Suppressor macrophage treated with lipopolysaccharide for 1 hour (primary cell): ENCODE measurements at regions not wholly inside any gene's neighbourhood (a gene's known extent, or its start where the extent isn't known, plus 50 kb on each side); places are given as distances from the start of the nearest gene placed in this dataset.

Experiments used
- DNase-seq, 3 donors: peaks; one replicate each; pipeline ENCODE4 v3.0.0-alpha.2; 2020 to 2022

DNA sequence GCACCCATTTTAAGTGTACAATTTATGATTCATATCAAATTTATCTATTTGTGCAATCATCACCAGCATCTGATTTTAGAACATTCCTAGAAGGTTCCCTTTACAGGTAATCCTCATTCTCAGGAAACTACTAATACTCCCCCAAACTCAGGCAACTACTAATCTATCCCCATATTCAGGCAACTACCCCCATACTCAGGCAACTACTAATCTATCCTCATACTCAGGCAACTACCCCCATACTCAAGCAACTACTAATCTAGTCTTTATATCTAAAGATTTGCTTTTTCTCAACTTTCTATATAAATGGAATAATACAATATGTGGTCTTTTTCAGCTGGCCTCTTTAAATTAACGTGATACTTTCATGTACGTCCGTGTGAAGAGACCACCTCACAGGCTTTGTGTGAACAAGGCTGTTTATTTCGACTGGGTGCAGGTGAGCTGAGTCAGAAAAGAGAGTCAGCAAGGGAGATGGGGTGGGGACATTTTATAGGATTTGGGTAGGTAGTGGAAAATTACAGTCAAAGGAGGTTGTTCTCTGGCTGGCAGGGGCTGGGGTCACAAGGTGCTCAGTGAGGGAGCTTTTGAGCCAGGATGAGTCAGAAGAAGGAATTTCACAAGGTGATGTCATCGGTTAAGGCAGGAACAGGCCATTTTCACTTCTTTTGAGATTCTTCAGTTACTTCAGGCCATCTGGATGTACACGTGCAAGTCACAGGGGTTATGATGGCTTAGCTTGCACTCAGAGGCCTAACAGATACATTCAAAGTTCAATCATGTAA lies 1444.5 kb upstream of the CADM2 start:
- DNase-seq = no peak

DNA sequence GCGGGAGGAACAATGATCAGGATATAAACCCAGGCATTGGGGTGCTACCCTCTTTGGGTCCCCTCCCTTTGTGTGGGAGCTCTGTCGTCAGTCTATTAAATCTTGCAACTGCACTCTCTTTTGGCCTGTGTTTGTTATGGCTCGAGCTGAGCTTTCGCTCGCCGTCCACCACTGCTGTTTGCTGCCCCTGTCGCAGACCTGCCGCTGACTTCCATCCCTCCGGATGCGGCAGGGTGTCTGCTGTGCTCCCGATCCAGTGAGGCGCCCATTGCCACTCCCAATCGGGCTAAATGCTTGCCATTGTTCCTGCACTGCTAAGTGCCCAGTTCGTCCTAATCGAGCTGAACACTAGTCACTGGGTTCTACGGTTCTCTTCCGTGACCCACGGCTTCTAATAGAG lies 1443.7 kb upstream of the CADM2 start:
- no peak for DNase-seq

DNA sequence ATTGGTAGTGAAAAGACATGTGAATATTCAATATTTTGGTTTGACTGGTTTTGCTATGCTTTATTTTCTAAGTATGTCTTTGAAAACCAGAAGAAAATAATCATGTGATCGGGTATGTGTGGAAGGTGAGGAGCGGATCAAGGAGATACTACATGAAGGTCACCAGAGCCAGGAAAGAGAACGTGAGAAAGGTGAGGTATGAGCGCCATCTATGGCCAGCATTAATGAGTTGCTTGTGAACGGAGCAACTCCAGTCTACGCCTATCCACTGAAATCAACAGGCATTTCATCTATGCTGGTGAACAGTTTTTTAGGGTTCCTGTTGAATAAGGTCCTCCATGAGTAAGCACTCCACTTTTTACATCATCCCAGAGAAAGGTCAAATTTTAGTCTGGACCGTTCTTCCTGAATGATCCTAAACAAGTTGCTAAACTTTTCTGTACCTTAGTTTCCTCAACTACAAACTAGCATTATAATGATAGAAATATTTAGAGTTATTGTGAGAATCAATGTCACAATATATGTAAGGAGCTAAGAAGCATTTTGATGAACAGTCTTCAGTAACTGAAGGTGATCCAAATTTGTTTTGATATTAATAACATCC lies 1435.2 kb upstream of the CADM2 start:
- peak; percentile 20 to 29 (median 28) for DNase-seq

DNA sequence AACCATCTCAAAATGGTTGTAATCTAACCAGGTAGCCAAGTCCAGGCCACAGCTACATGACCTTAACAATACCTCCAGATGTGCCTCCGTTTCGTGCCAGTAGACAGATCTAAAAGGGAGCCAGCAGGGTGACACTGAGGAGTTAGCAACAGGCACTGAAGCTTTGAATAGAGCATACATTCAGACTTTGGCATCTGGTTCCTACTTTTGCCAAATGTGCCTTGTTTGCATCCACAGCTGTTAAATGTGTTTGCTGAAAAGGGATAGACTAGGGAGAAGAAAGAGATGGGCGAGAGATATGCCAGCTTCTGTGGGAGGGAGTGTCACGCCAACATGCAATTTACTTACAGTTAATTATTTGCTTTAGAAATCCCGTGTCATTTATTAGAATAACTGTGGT lies 1433.9 kb upstream of the CADM2 start:
- DNase-seq = no peak

DNA sequence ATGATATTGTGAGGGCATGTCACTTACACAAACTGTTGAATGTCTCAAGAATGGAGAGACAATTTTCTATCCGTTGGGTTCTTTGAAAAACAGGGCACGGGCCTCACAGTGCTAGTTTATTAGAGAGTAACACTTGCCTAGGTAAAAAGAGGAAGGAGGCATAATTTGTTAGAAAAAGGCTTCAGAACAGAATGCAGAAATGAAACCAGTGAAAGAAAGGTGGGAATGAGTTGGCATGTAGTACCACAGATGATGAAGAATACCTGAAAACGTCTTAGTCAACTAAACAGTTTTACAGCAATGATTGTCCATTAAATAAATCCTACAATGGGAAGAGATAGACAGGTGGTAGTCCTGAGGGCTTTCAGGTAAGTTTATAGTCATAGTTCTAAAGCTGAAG lies 1399.7 kb upstream of the CADM2 start:
- no peak for DNase-seq

DNA sequence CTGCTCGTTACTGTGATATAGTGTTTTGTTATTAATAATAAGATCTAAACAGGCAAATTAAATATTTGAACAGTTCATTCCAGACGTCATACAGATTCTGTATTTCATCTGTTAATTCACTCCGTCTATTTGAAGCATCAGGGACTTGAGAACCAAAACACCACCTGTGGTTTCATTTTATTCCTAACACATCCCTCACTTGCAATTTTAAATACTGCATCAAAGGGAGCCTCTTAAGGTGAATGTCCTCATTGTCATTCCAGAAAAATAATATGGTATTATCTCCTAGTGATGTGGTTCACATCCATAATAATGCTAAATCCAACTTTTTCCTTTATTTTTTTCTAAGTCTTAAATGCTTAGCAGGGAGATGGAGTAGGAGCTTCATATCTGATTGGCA lies 1390.9 kb upstream of the CADM2 start:
- DNase-seq = no peak

DNA sequence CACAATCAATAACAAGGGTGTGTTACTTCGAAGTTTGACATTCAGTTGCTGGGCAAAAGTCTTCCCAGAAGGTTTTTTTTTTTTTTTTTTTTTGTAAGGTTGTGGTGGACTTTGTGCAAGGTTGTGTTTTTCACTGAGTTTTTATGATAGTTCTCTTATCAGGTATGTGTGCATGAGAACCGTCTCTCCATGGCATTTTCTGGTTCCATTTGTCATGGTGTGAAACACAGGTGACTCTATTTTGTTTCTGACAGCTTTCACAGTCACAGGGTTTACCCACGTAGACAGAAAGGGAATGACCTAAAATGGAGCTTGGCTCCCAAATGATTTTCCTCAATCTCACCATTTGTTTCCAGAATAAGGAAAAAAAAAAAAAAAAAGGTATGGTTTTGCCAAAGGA lies 1377.2 kb upstream of the CADM2 start:
- DNase-seq = no peak

GRCh38 chr3:83601704-83602103 lies 1357.1 kb upstream of the CADM2 start:
- no peak for DNase-seq

DNA sequence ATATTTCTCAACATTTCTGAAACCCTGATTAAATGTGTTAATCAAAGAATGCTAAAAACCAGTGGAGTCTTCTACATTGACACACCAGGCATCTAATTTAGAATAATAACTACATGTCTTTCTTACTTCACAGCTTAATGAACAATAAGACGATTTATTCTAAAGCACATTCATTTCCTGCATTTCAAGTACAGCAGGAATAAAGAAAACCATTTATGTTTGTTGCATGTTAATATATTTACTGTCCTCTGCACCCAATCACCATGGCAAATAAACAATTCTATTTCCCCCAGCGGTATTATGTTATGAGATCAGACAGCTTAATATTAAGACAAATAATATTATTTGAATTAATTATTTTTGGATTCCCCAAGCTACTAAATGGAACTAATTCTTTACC lies 1336.3 kb upstream of the CADM2 start:
- DNase-seq = no peak

- no peak for DNase-seq
Observed at GRCh38 chr3:83625261-83625660, 1333.5 kb upstream of the CADM2 start.

- no peak for DNase-seq
Observed at GRCh38 chr3:83628471-83628870, 1330.3 kb upstream of the CADM2 start.

DNA sequence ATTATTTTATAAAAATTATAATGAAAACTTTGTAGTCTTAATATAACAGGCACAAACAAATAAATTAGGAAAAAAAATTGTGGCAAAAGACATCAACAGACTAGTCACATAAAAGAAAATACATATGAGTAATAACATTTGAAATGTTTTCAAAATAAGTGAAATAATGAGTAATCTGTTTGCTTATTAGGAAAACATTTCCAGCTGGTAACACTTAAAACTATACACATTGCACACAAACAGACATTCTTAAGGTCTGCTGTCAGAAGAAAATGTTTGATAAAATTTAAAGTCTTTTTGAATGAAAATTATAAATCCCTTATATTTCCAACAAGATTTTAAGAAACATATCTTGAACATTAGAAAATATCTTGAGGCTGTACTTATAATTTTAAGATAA lies 1326.3 kb upstream of the CADM2 start:
- DNase-seq = no peak

GRCh38 chr3:83633758-83634157 lies 1325.0 kb upstream of the CADM2 start:
- DNase-seq = no peak

DNA sequence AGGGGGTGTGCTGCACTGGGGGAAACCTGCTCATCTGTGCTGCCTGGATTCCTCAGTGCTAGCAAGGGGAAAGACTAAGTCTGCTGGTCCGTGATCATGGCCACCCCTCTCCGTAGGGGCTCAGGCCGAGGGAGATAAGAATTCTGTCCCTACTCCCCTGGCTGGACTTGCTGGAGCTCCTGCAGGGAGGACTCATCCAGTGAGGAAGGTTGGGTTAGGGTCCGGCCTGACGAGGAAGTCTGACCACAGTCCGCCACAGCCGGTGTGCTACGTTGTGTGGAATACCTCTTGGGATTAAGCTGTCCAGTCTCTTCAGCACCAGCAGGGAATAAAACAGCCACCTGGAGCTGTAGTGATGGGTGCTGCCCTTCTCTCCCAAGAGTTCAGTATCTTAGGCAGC lies 1309.1 kb upstream of the CADM2 start:
- DNase-seq = no peak

DNA sequence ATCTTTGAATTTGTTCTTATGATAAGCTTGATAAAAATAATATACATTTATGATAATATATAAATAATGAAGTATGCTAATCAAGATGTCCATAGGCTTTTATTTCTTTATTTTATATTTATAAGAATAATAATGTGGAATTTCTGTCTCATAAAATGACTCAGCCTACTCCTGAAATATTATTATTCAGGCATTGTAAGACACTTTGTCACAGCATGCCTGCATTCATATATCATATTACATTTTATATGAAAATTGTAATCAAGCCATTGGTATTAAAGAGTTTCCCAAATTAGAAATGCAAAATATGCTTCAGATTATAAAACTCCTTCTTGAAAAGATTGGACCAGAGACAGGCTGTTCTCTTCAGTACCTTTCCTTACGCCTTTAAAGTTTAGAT lies 1303.7 kb upstream of the CADM2 start:
- no peak for DNase-seq

GRCh38 chr3:83662381-83662960 lies 1296.3 kb upstream of the CADM2 start:
- DNase-seq = no peak

GRCh38 chr3:83670416-83670815 lies 1288.4 kb upstream of the CADM2 start:
- no peak for DNase-seq

- DNase-seq = no peak
Observed at GRCh38 chr3:83683937-83684598, 1274.7 kb upstream of the CADM2 start.

DNA sequence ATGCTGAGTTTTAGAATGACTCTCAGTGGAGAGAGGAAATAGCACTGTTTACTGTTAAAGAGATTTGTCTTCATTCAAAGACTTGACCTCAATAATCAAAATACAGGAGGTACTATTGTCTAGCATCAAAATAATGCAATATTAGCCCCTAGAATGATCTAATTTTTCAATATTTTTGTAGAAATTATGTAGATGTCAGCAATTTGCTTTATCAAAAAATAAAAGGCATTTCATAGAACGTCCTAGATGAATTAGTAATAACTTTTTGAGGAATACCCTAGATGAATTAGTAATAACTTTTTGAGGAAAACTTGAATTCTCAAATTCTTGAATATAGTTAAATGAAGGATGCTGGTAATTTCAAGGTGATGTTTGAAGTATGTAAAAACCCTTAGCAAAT lies 1252.1 kb upstream of the CADM2 start:
- no peak for DNase-seq

- DNase-seq = no peak
Observed at GRCh38 chr3:83715307-83715706, 1243.5 kb upstream of the CADM2 start.

GRCh38 chr3:83729576-83729975 lies 1229.2 kb upstream of the CADM2 start:
- DNase-seq = no peak

DNA sequence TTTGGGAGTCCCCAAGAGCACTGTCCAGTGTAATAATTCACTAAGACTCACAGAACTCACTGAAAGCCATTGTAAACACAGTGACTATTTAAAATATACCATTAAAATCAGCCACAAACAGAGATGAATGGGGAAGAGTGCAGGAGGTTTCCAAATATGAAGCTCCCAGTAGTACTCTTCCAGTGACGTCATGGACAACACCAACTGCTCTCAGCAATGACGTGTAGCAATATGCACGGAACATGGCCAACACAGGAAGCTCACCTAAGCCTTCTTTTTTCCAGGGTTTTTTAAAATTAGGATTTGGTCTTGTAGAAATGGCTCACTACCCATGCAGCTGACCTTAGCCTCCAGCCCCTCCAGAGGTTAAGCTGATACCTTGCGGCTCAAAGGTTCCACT lies 1224.1 kb upstream of the CADM2 start:
- no peak for DNase-seq

DNA sequence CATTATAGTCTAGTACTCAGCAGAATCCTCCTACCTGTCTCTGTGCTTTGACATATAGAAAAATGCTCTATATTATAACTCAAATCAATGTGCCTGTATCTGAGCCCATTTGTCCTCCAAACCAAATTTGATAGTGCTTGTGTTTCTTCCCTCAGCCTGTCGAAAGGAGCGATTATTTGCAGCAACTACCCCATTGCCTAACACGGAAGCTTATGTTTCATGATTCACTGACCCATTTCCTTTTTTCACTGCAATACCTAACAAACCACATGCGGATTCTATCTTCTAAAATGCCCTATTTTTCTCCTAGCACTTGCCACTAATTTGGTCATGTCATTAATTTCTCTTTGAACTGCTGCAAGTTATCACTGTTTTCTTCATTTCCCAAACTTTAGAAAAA lies 1220.6 kb upstream of the CADM2 start:
- peak in 1 of 3 donors; percentile 14 for DNase-seq

GRCh38 chr3:83740504-83740903 lies 1218.3 kb upstream of the CADM2 start:
- no peak for DNase-seq
